ENCODE measurements at regions not wholly inside any gene's neighbourhood (a gene's known extent, or its start where the extent isn't known, plus 50 kb on each side); places are given as distances from the start of the nearest gene placed in this dataset.

GRCh38 chr1:4362314-4363044, 291.9 kb upstream of the AJAP1 start:
- TF ChIP-seq CTCF (conservative IDR thresholded peaks at IDR 0.05; ENCODE audit: low read depth, low read length), result no peak
- TF ChIP-seq, protein P1, sequence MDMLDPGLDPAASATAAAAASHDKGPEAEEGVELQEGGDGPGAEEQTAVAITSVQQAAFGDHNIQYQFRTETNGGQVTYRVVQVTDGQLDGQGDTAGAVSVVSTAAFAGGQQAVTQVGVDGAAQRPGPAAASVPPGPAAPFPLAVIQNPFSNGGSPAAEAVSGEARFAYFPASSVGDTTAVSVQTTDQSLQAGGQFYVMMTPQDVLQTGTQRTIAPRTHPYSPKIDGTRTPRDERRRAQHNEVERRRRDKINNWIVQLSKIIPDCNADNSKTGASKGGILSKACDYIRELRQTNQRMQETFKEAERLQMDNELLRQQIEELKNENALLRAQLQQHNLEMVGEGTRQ (IDR thresholded peaks at IDR 0.05; ENCODE audit: low read depth, low read length), result no peak
- no peak for TF ChIP-seq POLR2A (IDR thresholded peaks at IDR 0.05; ENCODE audit: low read depth, low read length)
- TF ChIP-seq FOS (IDR thresholded peaks at IDR 0.05; ENCODE audit: low read depth, low read length), result no peak
